Activated CD8-positive, alpha-beta T cell treated with anti-CD3 and anti-CD28 coated beads for 36 hours (primary cell): ENCODE measurements at regions not wholly inside any gene's neighbourhood (a gene's known extent, or its start where the extent isn't known, plus 50 kb on each side); places are given as distances from the start of the nearest gene placed in this dataset.
A peak's percentile ranks its signal among the peaks of the same experiment; 100 is the strongest.

Experiments
- ATAC-seq: fragments of 200-7000 bp; cut with Tn5 transposase; one replicate; pipeline ENCODE4 v1.10.0; 2021; ENCODE audit warnings: mild to moderate bottlenecking, moderate library complexity
- CTCF ChIA-PET: fragments of 350-600 bp; sonication (Branson Sonifier 250); formaldehyde crosslinking; loops from one replicate; lab custom pipeline; 2021; ENCODE audit warnings: antibody characterized with exemption; lab: Charles Lee
- POLR2A ChIA-PET: fragments of 350-600 bp; sonication (Branson Sonifier 250); formaldehyde crosslinking; loops from one replicate; lab custom pipeline; 2021; ENCODE audit warnings: antibody characterized with exemption; lab: Charles Lee
- DNase-seq: peaks from one replicate; pipeline ENCODE4 v3.0.0-alpha.2; 2020
- H3K27ac Mint-ChIP-seq: one replicate; pipeline ENCODE4 v1.8.0; 2021; ENCODE audit warnings: mild to moderate bottlenecking, mixed read lengths
- H3K27me3 Mint-ChIP-seq: one replicate; pipeline ENCODE4 v1.8.0; 2021; ENCODE audit warnings: mixed read lengths
- H3K36me3 Mint-ChIP-seq: one replicate; pipeline ENCODE4 v1.8.0; 2021; ENCODE audit warnings: low read depth, mixed read lengths
- H3K4me1 Mint-ChIP-seq: one replicate; pipeline ENCODE4 v1.8.0; 2021; ENCODE audit warnings: low read depth, mixed read lengths
- H3K4me3 Mint-ChIP-seq: one replicate; pipeline ENCODE4 v1.8.0; 2021; ENCODE audit warnings: mild to moderate bottlenecking, moderate library complexity, mixed read lengths
- H3K9me3 Mint-ChIP-seq: one replicate; pipeline ENCODE4 v1.8.0; 2021; ENCODE audit warnings: mixed read lengths
- CTCF ChIP-seq: fragments of 200-600 bp; IDR thresholded peaks from one replicate; pipeline ENCODE4 v1.8.0; 2022; ENCODE audit warnings: antibody characterized with exemption, mild to moderate bottlenecking
- intact Hi-C: fragments of 100-400 bp; cut with micrococcal nuclease; formaldehyde crosslinking; loops from one replicate; pipeline ENCODE4 v1.10.0; 2022

GRCh38 chr2:105179469-105180372, 61.8 kb upstream of the GPR45 start:
- POLR2A ChIA-PET, result no interaction called here
- H3K4me1 Mint-ChIP-seq, result no peaks in the 10 kb centered on the region
- H3K4me3 Mint-ChIP-seq, result no peak overlapping the region
- no peak overlapping the region for H3K27ac Mint-ChIP-seq
- peaks cover 6% of the 10 kb centered on the region for H3K27me3 Mint-ChIP-seq
- no peaks in the 10 kb centered on the region for H3K9me3 Mint-ChIP-seq
- TF ChIP-seq CTCF, result no peak
- CTCF ChIA-PET, result interaction anchor here (2.0 kb wide), 1 partner anchor 65 kb away, joined by 11 read pairs; no protein-coding TSS in a partner anchor
- no peak for ATAC-seq
- intact Hi-C loops, result loop anchor here (10.0 kb wide), 1 partner anchor 65 kb away; no protein-coding TSS in a partner anchor
- no peaks in the 10 kb centered on the region for H3K36me3 Mint-ChIP-seq
- peak; percentile 9 for DNase-seq

- no peak for ATAC-seq
- no peak for TF ChIP-seq CTCF
- CTCF ChIA-PET, result interaction anchor here (2.0 kb wide), 1 partner anchor 66 kb away, joined by 11 read pairs; no protein-coding TSS in a partner anchor
Observed at GRCh38 chr2:105180491-105180972, 61.0 kb upstream of the GPR45 start.

GRCh38 chr2:105181282-105181681, 60.3 kb upstream of the GPR45 start:
- H3K9me3 Mint-ChIP-seq, result no peaks in the 10 kb centered on the region
- H3K4me3 Mint-ChIP-seq, result no peak overlapping the region
- POLR2A ChIA-PET, result no interaction called here
- no peak for ATAC-seq
- no peaks in the 10 kb centered on the region for H3K4me1 Mint-ChIP-seq
- intact Hi-C loops, result no loop called here
- H3K36me3 Mint-ChIP-seq, result no peaks in the 10 kb centered on the region
- DNase-seq, result no peak
- no peak overlapping the region for H3K27ac Mint-ChIP-seq
- CTCF ChIA-PET, result interaction anchor here (2.0 kb wide), 1 partner anchor 66 kb away, joined by 11 read pairs; no protein-coding TSS in a partner anchor
- TF ChIP-seq CTCF, result no peak
- peaks cover 6% of the 10 kb centered on the region for H3K27me3 Mint-ChIP-seq

More at GRCh38 chr2:105180491-105180972, 61.0 kb upstream of the GPR45 start:
- POLR2A ChIA-PET, result no interaction called here
- DNase-seq, result no peak
- H3K9me3 Mint-ChIP-seq, result no peaks in the 10 kb centered on the region
- no peaks in the 10 kb centered on the region for H3K36me3 Mint-ChIP-seq
- H3K27me3 Mint-ChIP-seq, result peaks cover 6% of the 10 kb centered on the region
- intact Hi-C loops, result no loop called here
- no peak overlapping the region for H3K4me3 Mint-ChIP-seq
- H3K27ac Mint-ChIP-seq, result no peak overlapping the region
- no peaks in the 10 kb centered on the region for H3K4me1 Mint-ChIP-seq

- intact Hi-C loops, result no loop called here
- Mint-ChIP-seq H3K27me3 (peaks cover 6% of the 10 kb centered on the region), H3K4me3 (no peak overlapping the region), H3K27ac (no peak overlapping the region), H3K4me1 (no peaks in the 10 kb centered on the region), H3K9me3 (no peaks in the 10 kb centered on the region), H3K36me3 (no peaks in the 10 kb centered on the region)
- no peak for TF ChIP-seq CTCF
- ChIA-PET CTCF (interaction anchor here (0.6 kb wide), 1 partner anchor 94 kb away, joined by 3 read pairs; no protein-coding TSS in a partner anchor), POLR2A (no interaction called here)
- no peak for DNase-seq
- ATAC-seq, result no peak
Observed at GRCh38 chr2:105183555-105184323, 57.8 kb upstream of the GPR45 start.
